ENCODE measurements at regions not wholly inside any gene's neighbourhood (a gene's known extent, or its start where the extent isn't known, plus 50 kb on each side); places are given as distances from the start of the nearest gene placed in this dataset.

GRCh38 chr7:109996411-109996810, 1094.5 kb upstream of the LRRN3 start:
- no peak for TF ChIP-seq CTCF (IDR thresholded peaks at IDR 0.05)
- H3K4me3 Mint-ChIP-seq, result no peak overlapping the region
- intact Hi-C loops (cut with micrococcal nuclease), result no loop called here

GRCh38 chr7:109996927-109997326, 1094.0 kb upstream of the LRRN3 start:
- no peak for ATAC-seq (ENCODE audit: low read depth)
- Mint-ChIP-seq H3K4me1 (no peaks in the 10 kb centered on the region), H3K9me3 (peaks cover 3% of the 10 kb centered on the region), H3K27me3 (no peaks in the 10 kb centered on the region), H3K4me3 (no peak overlapping the region), H3K27ac (no peak overlapping the region), H3K36me3 (ENCODE audit: low read depth) (no peaks in the 10 kb centered on the region)
- intact Hi-C loops (cut with micrococcal nuclease), result no loop called here
- TF ChIP-seq CTCF (IDR thresholded peaks at IDR 0.05), result no peak
- DNase-seq, result no peak
- ChIA-PET CTCF (no interaction called here), POLR2A (no interaction called here)

More at GRCh38 chr7:109996411-109996810, 1094.5 kb upstream of the LRRN3 start:
- Mint-ChIP-seq H3K9me3 (peaks cover 3% of the 10 kb centered on the region), H3K36me3 (ENCODE audit: low read depth) (no peaks in the 10 kb centered on the region), H3K27me3 (no peaks in the 10 kb centered on the region), H3K27ac (no peak overlapping the region), H3K4me1 (no peaks in the 10 kb centered on the region)
- ATAC-seq (ENCODE audit: low read depth), result no peak
- ChIA-PET CTCF (no interaction called here), POLR2A (no interaction called here)
- DNase-seq, result no peak

- no peak overlapping the region for H3K27ac Mint-ChIP-seq
- no peak for TF ChIP-seq CTCF (IDR thresholded peaks at IDR 0.05)
- no peaks in the 10 kb centered on the region for H3K36me3 Mint-ChIP-seq (ENCODE audit: low read depth)
- peaks cover 3% of the 10 kb centered on the region for H3K9me3 Mint-ChIP-seq
- no peak overlapping the region for H3K4me3 Mint-ChIP-seq
- DNase-seq, result no peak
- H3K4me1 Mint-ChIP-seq, result no peaks in the 10 kb centered on the region
- H3K27me3 Mint-ChIP-seq, result no peaks in the 10 kb centered on the region
- intact Hi-C loops (cut with micrococcal nuclease), result no loop called here
- ChIA-PET CTCF (no interaction called here), POLR2A (no interaction called here)
- no peak for ATAC-seq (ENCODE audit: low read depth)
These were observed 1093.1 kb upstream of the LRRN3 start for GRCh38 chr7:109997837-109998236.

GRCh38 chr7:110001254-110001938, 1089.5 kb upstream of the LRRN3 start:
- ChIA-PET CTCF (no interaction called here), POLR2A (no interaction called here)
- no peak for TF ChIP-seq CTCF (IDR thresholded peaks at IDR 0.05)
- H3K9me3 Mint-ChIP-seq, result no peaks in the 10 kb centered on the region
- H3K27ac Mint-ChIP-seq, result no peak overlapping the region
- H3K36me3 Mint-ChIP-seq (ENCODE audit: low read depth), result no peaks in the 10 kb centered on the region
- DNase-seq (no peak), ATAC-seq (ENCODE audit: low read depth) (no peak)
- intact Hi-C loops (cut with micrococcal nuclease), result no loop called here
- H3K4me1 Mint-ChIP-seq, result no peaks in the 10 kb centered on the region
- H3K4me3 Mint-ChIP-seq, result no peak overlapping the region
- H3K27me3 Mint-ChIP-seq, result no peaks in the 10 kb centered on the region

GRCh38 chr7:110003827-110004226, 1087.1 kb upstream of the LRRN3 start:
- no peak for DNase-seq
- Mint-ChIP-seq H3K4me3 (no peak overlapping the region), H3K27ac (no peak overlapping the region), H3K4me1 (no peaks in the 10 kb centered on the region), H3K36me3 (ENCODE audit: low read depth) (no peaks in the 10 kb centered on the region), H3K27me3 (no peaks in the 10 kb centered on the region), H3K9me3 (no peaks in the 10 kb centered on the region)
- intact Hi-C loops (cut with micrococcal nuclease), result no loop called here
- ChIA-PET CTCF (no interaction called here), POLR2A (no interaction called here)
- no peak for TF ChIP-seq CTCF (IDR thresholded peaks at IDR 0.05)
- ATAC-seq (ENCODE audit: low read depth), result no peak
